SU-DHL-6 (cell line): ENCODE measurements at regions not wholly inside any gene's neighbourhood (a gene's known extent, or its start where the extent isn't known, plus 50 kb on each side); places are given as distances from the start of the nearest gene placed in this dataset.
"Not testable (repeated sequence)": the region's sequence is repeated elsewhere in the genome, so short reads cannot be mapped to it uniquely, and the experiment has no call there.

Experiments used
- H2AFZ ChIP-seq: fragments of 200-600 bp; sonication (generic); 2 replicates; pipeline ENCODE4 v1.6.1; 2014; ENCODE audit warnings: low read depth, mild to moderate bottlenecking, moderate library complexity, mixed read lengths, antibody characterized with exemption, low read length; ENCODE audit not compliant: severe bottlenecking
- H3F3A ChIP-seq: fragments of 200-600 bp; shearing (Covaris generic); 2 replicates; pipeline ENCODE4 v1.6.0; 2016; ENCODE audit warnings: antibody characterized with exemption, mild to moderate bottlenecking; ENCODE audit not compliant: insufficient read depth
- H3K27ac ChIP-seq: fragments of 200-600 bp; sonication (generic); 2 replicates; pipeline ENCODE4 v1.5.1; 2016; ENCODE audit warnings: low read depth, mild to moderate bottlenecking, low read length, moderate library complexity, mixed read lengths
- H3K27me3 ChIP-seq: fragments of 200-600 bp; sonication (generic), shearing (Covaris generic); 2 replicates; pipeline ENCODE4 v1.6.0; 2014; ENCODE audit warnings: mild to moderate bottlenecking, low read length
- H3K36me3 ChIP-seq: fragments of 200-600 bp; sonication (generic); 2 replicates; pipeline ENCODE4 v1.6.1; 2014; ENCODE audit warnings: mild to moderate bottlenecking, low read length, mixed read lengths
- H3K4me2 ChIP-seq: fragments of 300-600, 200-600 bp; shearing (Covaris generic), sonication (generic); 2 replicates; pipeline ENCODE4 v1.6.0; 2014; ENCODE audit warnings: low read length, low read depth, mild to moderate bottlenecking; ENCODE audit not compliant: poor library complexity, severe bottlenecking
- H3K4me3 ChIP-seq: fragments of 200-600 bp; sonication (generic); 2 replicates; pipeline ENCODE4 v1.5.1; 2014; ENCODE audit warnings: antibody characterized with exemption, low read length, mild to moderate bottlenecking, mixed read lengths; ENCODE audit not compliant: insufficient read depth, poor library complexity, severe bottlenecking
- H3K79me2 ChIP-seq: fragments of 200-600 bp; sonication (generic); 2 replicates; pipeline ENCODE4 v1.6.1; 2014; ENCODE audit warnings: mild to moderate bottlenecking, low read length, moderate library complexity; ENCODE audit not compliant: insufficient read depth
- H3K9ac ChIP-seq: fragments of 200-600 bp; sonication (generic); 2 replicates; pipeline ENCODE4 v1.7.0; 2014; ENCODE audit warnings: mild to moderate bottlenecking, low read length
- H3K9me2 ChIP-seq: fragments of 200-600 bp; sonication (generic); replicated peaks from 2 replicates; pipeline ENCODE4 v1.6.1; 2014; ENCODE audit warnings: low read length; ENCODE audit not compliant: insufficient read depth
- H3K9me3 ChIP-seq: fragments of 200-600 bp; sonication (generic); 2 replicates; pipeline ENCODE4 v1.6.1; 2014; ENCODE audit warnings: low read length, mixed read lengths; ENCODE audit not compliant: insufficient read depth
- H4K20me1 ChIP-seq: fragments of 200-600 bp; sonication (generic); 2 replicates; pipeline ENCODE4 v1.6.1; 2014; ENCODE audit warnings: low read depth, mild to moderate bottlenecking, antibody characterized with exemption, low read length, moderate library complexity, mixed read lengths
- CTCF ChIP-seq: fragments of 200-600 bp; sonication (generic); IDR thresholded peaks from one replicate; pipeline ENCODE4 v1.5.1; 2017; ENCODE audit warnings: antibody characterized with exemption, mild to moderate bottlenecking, low read length, moderate library complexity; ENCODE audit not compliant: insufficient read depth, poor library complexity, severe bottlenecking
- EZH2phosphoT487 ChIP-seq: fragments of 200-600 bp; sonication (generic), shearing (Covaris generic); conservative IDR thresholded peaks from 2 replicates; pipeline ENCODE4 v1.6.1; 2018; ENCODE audit warnings: mild to moderate bottlenecking, antibody characterized with exemption, low read length, moderate library complexity, mixed read lengths

- not testable (repeated sequence) for H3K27me3 ChIP-seq, H3K9me2 ChIP-seq, H2AFZ ChIP-seq
These were observed 143.6 kb upstream of the API5 start for GRCh38 chr11:43168241-43168640.

GRCh38 chr11:43172477-43172876, 139.3 kb upstream of the API5 start:
- Histone ChIP-seq H3K9ac (no peak overlapping the region), H4K20me1 (no peaks in the 10 kb centered on the region), H3K4me3 (no peak overlapping the region), H3K27me3 (no peaks in the 10 kb centered on the region), H3K27ac (no peak overlapping the region), H3K9me2 (no peaks in the 10 kb centered on the region), H3K36me3 (no peaks in the 10 kb centered on the region), H3F3A (no peaks in the 10 kb centered on the region), H3K9me3 (no peaks in the 10 kb centered on the region), H3K79me2 (no peaks in the 10 kb centered on the region), H3K4me2 (no peak overlapping the region), H2AFZ (no peak overlapping the region)
- TF ChIP-seq EZH2phosphoT487: no peak
- TF ChIP-seq CTCF: no peak

More at GRCh38 chr11:43168241-43168640, 143.6 kb upstream of the API5 start:
- H3K27ac ChIP-seq, H3K79me2 ChIP-seq, H4K20me1 ChIP-seq, H3K9me3 ChIP-seq, H3K36me3 ChIP-seq, H3K4me3 ChIP-seq, H3F3A ChIP-seq, H3K4me2 ChIP-seq, H3K9ac ChIP-seq: not testable (repeated sequence)

- no peak overlapping the region for H2AFZ ChIP-seq
- H3K9me3 ChIP-seq: no peaks in the 10 kb centered on the region
- H4K20me1 ChIP-seq: no peaks in the 10 kb centered on the region
- H3K4me2 ChIP-seq: no peak overlapping the region
- H3K27ac ChIP-seq: no peak overlapping the region
- H3K79me2 ChIP-seq: no peaks in the 10 kb centered on the region
- H3F3A ChIP-seq: no peaks in the 10 kb centered on the region
- no peaks in the 10 kb centered on the region for H3K9me2 ChIP-seq
- no peak overlapping the region for H3K9ac ChIP-seq
- H3K4me3 ChIP-seq: no peak overlapping the region
- no peaks in the 10 kb centered on the region for H3K27me3 ChIP-seq
- H3K36me3 ChIP-seq: no peaks in the 10 kb centered on the region
- TF ChIP-seq EZH2phosphoT487: no peak
- no peak for TF ChIP-seq CTCF
These were observed 133.8 kb upstream of the API5 start for GRCh38 chr11:43177975-43178374.

GRCh38 chr11:43194459-43194858, 117.3 kb upstream of the API5 start:
- H2AFZ ChIP-seq, H3K27ac ChIP-seq, H4K20me1 ChIP-seq, H3K36me3 ChIP-seq, H3K4me2 ChIP-seq, H3K79me2 ChIP-seq, H3K9me2 ChIP-seq, H3F3A ChIP-seq, H3K9ac ChIP-seq, H3K27me3 ChIP-seq, H3K9me3 ChIP-seq, H3K4me3 ChIP-seq: not testable (repeated sequence)
